ENCODE measurements at regions not wholly inside any gene's neighbourhood (a gene's known extent, or its start where the extent isn't known, plus 50 kb on each side); places are given as distances from the start of the nearest gene placed in this dataset.

- no peak for FAIRE-seq
- H3K9ac ChIP-seq (ENCODE audit: control insufficient read depth, extremely low read depth, insufficient read depth, low read length) = no peak overlapping the region
- H3K9me3 ChIP-seq (ENCODE audit: control insufficient read depth, low read depth, low read length) = no peaks in the 10 kb centered on the region
- no peak overlapping the region for H3K4me2 ChIP-seq (ENCODE audit: control insufficient read depth, extremely low read depth, insufficient read depth, low read depth, low read length)
- no peak overlapping the region for H3K27ac ChIP-seq (ENCODE audit: control insufficient read depth, insufficient read depth, low read length)
- no peaks in the 10 kb centered on the region for H3K4me1 ChIP-seq (ENCODE audit: control insufficient read depth, extremely low read depth, insufficient read depth, low read length)
- H3K27me3 ChIP-seq (ENCODE audit: control insufficient read depth, extremely low read depth, insufficient read depth, low read length) = no peaks in the 10 kb centered on the region
- H3K79me2 ChIP-seq (ENCODE audit: control insufficient read depth, insufficient read depth, low read length) = no peaks in the 10 kb centered on the region
- no peaks in the 10 kb centered on the region for H3K9me1 ChIP-seq (ENCODE audit: control insufficient read depth, extremely low read depth, insufficient read depth, low read length)
- no peak overlapping the region for H2AFZ ChIP-seq (ENCODE audit: control insufficient read depth, low read length)
- DNase-seq (ENCODE audit: low read depth, low spot score) = no peak
- H3K36me3 ChIP-seq (ENCODE audit: control insufficient read depth in 2 of 2, extremely low read depth in 1 of 2, insufficient read depth in 2 of 2, low read length in 2 of 2) = no peaks in the 10 kb centered on the region
- TF ChIP-seq EZH2 (IDR thresholded peaks at IDR 0.05; ENCODE audit: low read length) = no peak
- no peak for TF ChIP-seq CTCF (optimal IDR thresholded peaks at IDR 0.05 in 1 of 3, IDR thresholded peaks at IDR 0.05 in 1 of 3, conservative IDR thresholded peaks at IDR 0.05 in 1 of 3; ENCODE audit: extremely low read depth in 1 of 3, insufficient read depth in 2 of 3, low read length in 3 of 3)
- dilution Hi-C loops (cut with MboI; ENCODE audit: extremely low pct_ligation_motif_present, low sequenced_read_pairs) = no loop called here
- no peaks in the 10 kb centered on the region for H4K20me1 ChIP-seq (ENCODE audit: control insufficient read depth, extremely low read depth, insufficient read depth, low read length)
- no peak overlapping the region for H3K4me3 ChIP-seq (ENCODE audit: control insufficient read depth in 2 of 3, extremely low read depth in 1 of 3, insufficient read depth in 2 of 3, low read depth in 1 of 3, low read length in 3 of 3)
Observed at GRCh38 chr11:23111527-23111926, 251.3 kb upstream of the CCDC179 start.

GRCh38 chr11:23112390-23112789, 252.1 kb upstream of the CCDC179 start:
- FAIRE-seq (no peak), DNase-seq (ENCODE audit: low read depth, low spot score) (no peak)
- Histone ChIP-seq H3K36me3 (ENCODE audit: control insufficient read depth in 2 of 2, extremely low read depth in 1 of 2, insufficient read depth in 2 of 2, low read length in 2 of 2) (no peaks in the 10 kb centered on the region), H3K4me1 (ENCODE audit: control insufficient read depth, extremely low read depth, insufficient read depth, low read length) (no peaks in the 10 kb centered on the region), H3K4me3 (ENCODE audit: control insufficient read depth in 2 of 3, extremely low read depth in 1 of 3, insufficient read depth in 2 of 3, low read depth in 1 of 3, low read length in 3 of 3) (no peak overlapping the region), H3K4me2 (ENCODE audit: control insufficient read depth, extremely low read depth, insufficient read depth, low read depth, low read length) (no peak overlapping the region), H2AFZ (ENCODE audit: control insufficient read depth, low read length) (no peak overlapping the region), H3K9ac (ENCODE audit: control insufficient read depth, extremely low read depth, insufficient read depth, low read length) (no peak overlapping the region), H3K27ac (ENCODE audit: control insufficient read depth, insufficient read depth, low read length) (no peak overlapping the region), H4K20me1 (ENCODE audit: control insufficient read depth, extremely low read depth, insufficient read depth, low read length) (no peaks in the 10 kb centered on the region), H3K27me3 (ENCODE audit: control insufficient read depth, extremely low read depth, insufficient read depth, low read length) (no peaks in the 10 kb centered on the region), H3K79me2 (ENCODE audit: control insufficient read depth, insufficient read depth, low read length) (no peaks in the 10 kb centered on the region), H3K9me3 (ENCODE audit: control insufficient read depth, low read depth, low read length) (no peaks in the 10 kb centered on the region), H3K9me1 (ENCODE audit: control insufficient read depth, extremely low read depth, insufficient read depth, low read length) (no peaks in the 10 kb centered on the region)
- dilution Hi-C loops (cut with MboI; ENCODE audit: extremely low pct_ligation_motif_present, low sequenced_read_pairs) = no loop called here
- TF ChIP-seq EZH2 (IDR thresholded peaks at IDR 0.05; ENCODE audit: low read length) = no peak
- no peak for TF ChIP-seq CTCF (optimal IDR thresholded peaks at IDR 0.05 in 1 of 3, IDR thresholded peaks at IDR 0.05 in 1 of 3, conservative IDR thresholded peaks at IDR 0.05 in 1 of 3; ENCODE audit: extremely low read depth in 1 of 3, insufficient read depth in 2 of 3, low read length in 3 of 3)
